SH-SY5Y (cell line): ENCODE measurements at regions not wholly inside any gene's neighbourhood (a gene's known extent, or its start where the extent isn't known, plus 50 kb on each side); places are given as distances from the start of the nearest gene placed in this dataset.

Experiments
- GATA2 ChIP-seq: IDR thresholded peaks from 2 replicates; pipeline ENCODE4 v1.6.1; 2011; ENCODE audit warnings: mild to moderate bottlenecking, low read depth, low read length
- GATA3 ChIP-seq: IDR thresholded peaks from 2 replicates; pipeline ENCODE4 v1.6.1; 2011; ENCODE audit warnings: low read depth, mild to moderate bottlenecking, low read length, moderate library complexity

DNA sequence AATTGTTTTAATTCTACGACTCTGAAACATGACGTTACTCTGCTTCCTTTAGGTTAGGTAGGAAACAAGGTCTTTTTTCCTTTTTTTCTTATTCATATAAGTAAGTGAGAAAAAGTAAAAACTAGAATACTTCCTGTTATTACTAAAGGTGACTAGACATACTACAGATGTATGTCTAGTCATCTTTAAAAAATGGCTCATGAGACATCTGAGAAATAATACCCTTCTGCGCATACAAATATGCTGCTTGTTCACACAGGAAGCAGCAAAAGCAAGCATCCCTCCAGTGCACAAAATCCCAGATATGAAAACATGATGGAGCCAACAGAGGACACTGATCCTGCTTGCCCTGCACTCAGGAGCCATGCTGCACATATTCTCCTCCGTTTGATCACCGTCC, 699.1 kb downstream of the EPM2A start:
- TF ChIP-seq GATA2, result no peak
- no peak for TF ChIP-seq GATA3
